Activated CD4-positive, alpha-beta memory T cell treated with anti-CD3 and anti-CD28 coated beads, Interleukin-2, amount 10 ng/mL, durations not matched to agents 7 days and 5 days (primary cell): ENCODE measurements at regions not wholly inside any gene's neighbourhood (a gene's known extent, or its start where the extent isn't known, plus 50 kb on each side); places are given as distances from the start of the nearest gene placed in this dataset.

Experiments used
- CTCF ChIA-PET: fragments of 350-600 bp; sonication (Branson Sonifier 250); formaldehyde crosslinking; loops from one replicate; lab custom pipeline; 2021; ENCODE audit warnings: antibody characterized with exemption, inconsistent platforms; lab: Charles Lee
- POLR2A ChIA-PET: fragments of 350-600 bp; sonication (Branson Sonifier 250); formaldehyde crosslinking; loops from one replicate; lab custom pipeline; 2021; ENCODE audit warnings: antibody characterized with exemption; lab: Charles Lee
- DNase-seq: peaks from one replicate; pipeline ENCODE4 v3.0.0-alpha.2; 2020
- H3K27ac Mint-ChIP-seq: one replicate; pipeline ENCODE4 v1.8.0; 2021; ENCODE audit warnings: mild to moderate bottlenecking, mixed read lengths
- H3K27me3 Mint-ChIP-seq: one replicate; pipeline ENCODE4 v1.8.0; 2021; ENCODE audit warnings: mixed read lengths
- H3K36me3 Mint-ChIP-seq: one replicate; pipeline ENCODE4 v1.8.0; 2021; ENCODE audit warnings: low read depth, mixed read lengths
- H3K4me1 Mint-ChIP-seq: one replicate; pipeline ENCODE4 v1.8.0; 2021; ENCODE audit warnings: mixed read lengths
- H3K4me3 Mint-ChIP-seq: one replicate; pipeline ENCODE4 v1.8.0; 2021; ENCODE audit warnings: mild to moderate bottlenecking, mixed read lengths
- H3K9me3 Mint-ChIP-seq: one replicate; pipeline ENCODE4 v1.8.0; 2021; ENCODE audit warnings: mixed read lengths

GRCh38 chr3:162892921-162893793 lies 1396.5 kb downstream of the OTOL1 start:
- POLR2A ChIA-PET, result no interaction called here
- H3K36me3 Mint-ChIP-seq, result no peaks in the 10 kb centered on the region
- H3K27ac Mint-ChIP-seq, result no peak overlapping the region
- H3K4me1 Mint-ChIP-seq, result no peaks in the 10 kb centered on the region
- no peaks in the 10 kb centered on the region for H3K27me3 Mint-ChIP-seq
- no peaks in the 10 kb centered on the region for H3K9me3 Mint-ChIP-seq
- no peak for DNase-seq
- H3K4me3 Mint-ChIP-seq, result no peak overlapping the region
- CTCF ChIA-PET, result no interaction called here

GRCh38 chr3:162897291-162897690 lies 1400.7 kb downstream of the OTOL1 start:
- DNase-seq, result no peak
- Mint-ChIP-seq H3K4me1 (no peaks in the 10 kb centered on the region), H3K27me3 (no peaks in the 10 kb centered on the region), H3K27ac (no peak overlapping the region), H3K4me3 (no peak overlapping the region), H3K36me3 (no peaks in the 10 kb centered on the region), H3K9me3 (no peaks in the 10 kb centered on the region)
- ChIA-PET CTCF (no interaction called here), POLR2A (no interaction called here)

- DNase-seq, result no peak
- no peak overlapping the region for H3K4me3 Mint-ChIP-seq
- ChIA-PET CTCF (no interaction called here), POLR2A (no interaction called here)
- no peaks in the 10 kb centered on the region for H3K36me3 Mint-ChIP-seq
- H3K4me1 Mint-ChIP-seq, result no peaks in the 10 kb centered on the region
- no peaks in the 10 kb centered on the region for H3K27me3 Mint-ChIP-seq
- no peak overlapping the region for H3K27ac Mint-ChIP-seq
- H3K9me3 Mint-ChIP-seq, result peaks cover 2% of the 10 kb centered on the region
These were observed 1435.9 kb downstream of the OTOL1 start for GRCh38 chr3:162932503-162932902.

- Mint-ChIP-seq H3K27ac (no peak overlapping the region), H3K27me3 (no peaks in the 10 kb centered on the region), H3K9me3 (peaks cover 2% of the 10 kb centered on the region), H3K36me3 (no peaks in the 10 kb centered on the region), H3K4me1 (no peaks in the 10 kb centered on the region), H3K4me3 (no peak overlapping the region)
- DNase-seq, result no peak
- POLR2A ChIA-PET, result no interaction called here
- CTCF ChIA-PET, result no interaction called here
These were observed 1437.0 kb downstream of the OTOL1 start for GRCh38 chr3:162933656-162934055.

- Mint-ChIP-seq H3K36me3 (no peaks in the 10 kb centered on the region), H3K27ac (no peak overlapping the region)
These were observed 1440.1 kb downstream of the OTOL1 start for GRCh38 chr3:162936706-162937105.

GRCh38 chr3:162938083-162938482 lies 1441.5 kb downstream of the OTOL1 start:
- Mint-ChIP-seq H3K27me3 (no peaks in the 10 kb centered on the region), H3K4me3 (no peak overlapping the region), H3K4me1 (no peaks in the 10 kb centered on the region), H3K36me3 (no peaks in the 10 kb centered on the region), H3K27ac (no peak overlapping the region), H3K9me3 (peaks cover 2% of the 10 kb centered on the region)
- ChIA-PET CTCF (no interaction called here), POLR2A (no interaction called here)
- DNase-seq, result no peak

More at GRCh38 chr3:162936706-162937105, 1440.1 kb downstream of the OTOL1 start:
- H3K9me3 Mint-ChIP-seq, result peaks cover 4% of the 10 kb centered on the region
- no peaks in the 10 kb centered on the region for H3K4me1 Mint-ChIP-seq
- DNase-seq, result no peak
- ChIA-PET POLR2A (no interaction called here), CTCF (no interaction called here)
- H3K27me3 Mint-ChIP-seq, result no peaks in the 10 kb centered on the region
- no peak overlapping the region for H3K4me3 Mint-ChIP-seq

- no peak overlapping the region for H3K4me3 Mint-ChIP-seq
- H3K4me1 Mint-ChIP-seq, result no peaks in the 10 kb centered on the region
- no peaks in the 10 kb centered on the region for H3K27me3 Mint-ChIP-seq
- ChIA-PET POLR2A (no interaction called here), CTCF (no interaction called here)
- no peak overlapping the region for H3K27ac Mint-ChIP-seq
- no peak for DNase-seq
- no peaks in the 10 kb centered on the region for H3K36me3 Mint-ChIP-seq
- peaks cover 6% of the 10 kb centered on the region for H3K9me3 Mint-ChIP-seq
These were observed 1449.0 kb downstream of the OTOL1 start for GRCh38 chr3:162945626-162946025.

- Mint-ChIP-seq H3K27me3 (no peaks in the 10 kb centered on the region), H3K4me1 (no peaks in the 10 kb centered on the region), H3K9me3 (peaks cover 8% of the 10 kb centered on the region), H3K4me3 (no peak overlapping the region), H3K27ac (no peak overlapping the region), H3K36me3 (no peaks in the 10 kb centered on the region)
- DNase-seq, result no peak
- CTCF ChIA-PET, result no interaction called here
- POLR2A ChIA-PET, result no interaction called here
These were observed 1460.1 kb downstream of the OTOL1 start for GRCh38 chr3:162956711-162957110.

- Mint-ChIP-seq H3K4me3 (no peak overlapping the region), H3K4me1 (no peaks in the 10 kb centered on the region), H3K9me3 (peaks cover 14% of the 10 kb centered on the region), H3K27ac (no peak overlapping the region), H3K27me3 (no peaks in the 10 kb centered on the region), H3K36me3 (no peaks in the 10 kb centered on the region)
- ChIA-PET CTCF (no interaction called here), POLR2A (no interaction called here)
- no peak for DNase-seq
These were observed 1463.7 kb downstream of the OTOL1 start for GRCh38 chr3:162960269-162960668.

- POLR2A ChIA-PET, result no interaction called here
These were observed 1473.7 kb downstream of the OTOL1 start for GRCh38 chr3:162970292-162970691.

GRCh38 chr3:162971715-162972114 lies 1475.1 kb downstream of the OTOL1 start:
- H3K36me3 Mint-ChIP-seq, result no peaks in the 10 kb centered on the region
- H3K27ac Mint-ChIP-seq, result no peak overlapping the region
- H3K4me3 Mint-ChIP-seq, result no peak overlapping the region
- H3K27me3 Mint-ChIP-seq, result no peaks in the 10 kb centered on the region
- peaks cover 12% of the 10 kb centered on the region for H3K9me3 Mint-ChIP-seq
- POLR2A ChIA-PET, result no interaction called here
- H3K4me1 Mint-ChIP-seq, result no peaks in the 10 kb centered on the region
- CTCF ChIA-PET, result no interaction called here
- DNase-seq, result no peak

More at GRCh38 chr3:162970292-162970691, 1473.7 kb downstream of the OTOL1 start:
- H3K9me3 Mint-ChIP-seq, result peaks cover 20% of the 10 kb centered on the region
- H3K27me3 Mint-ChIP-seq, result no peaks in the 10 kb centered on the region
- no peaks in the 10 kb centered on the region for H3K4me1 Mint-ChIP-seq
- no peak overlapping the region for H3K4me3 Mint-ChIP-seq
- no peak for DNase-seq
- H3K36me3 Mint-ChIP-seq, result no peaks in the 10 kb centered on the region
- no peak overlapping the region for H3K27ac Mint-ChIP-seq
- CTCF ChIA-PET, result no interaction called here

- no peak for DNase-seq
- Mint-ChIP-seq H3K36me3 (no peaks in the 10 kb centered on the region), H3K4me1 (no peaks in the 10 kb centered on the region), H3K27me3 (no peaks in the 10 kb centered on the region), H3K4me3 (no peak overlapping the region), H3K27ac (no peak overlapping the region), H3K9me3 (peaks cover 3% of the 10 kb centered on the region)
- ChIA-PET POLR2A (no interaction called here), CTCF (no interaction called here)
These were observed 1476.9 kb downstream of the OTOL1 start for GRCh38 chr3:162973428-162973917.

- CTCF ChIA-PET, result no interaction called here
- DNase-seq, result no peak
- Mint-ChIP-seq H3K4me3 (no peak overlapping the region), H3K27ac (no peak overlapping the region), H3K9me3 (no peaks in the 10 kb centered on the region), H3K4me1 (no peaks in the 10 kb centered on the region), H3K27me3 (no peaks in the 10 kb centered on the region), H3K36me3 (no peaks in the 10 kb centered on the region)
- POLR2A ChIA-PET, result no interaction called here
These were observed 1481.5 kb downstream of the OTOL1 start for GRCh38 chr3:162978136-162978535.

- H3K27me3 Mint-ChIP-seq, result no peaks in the 10 kb centered on the region
- peaks cover 12% of the 10 kb centered on the region for H3K9me3 Mint-ChIP-seq
- no peak overlapping the region for H3K4me3 Mint-ChIP-seq
- no peaks in the 10 kb centered on the region for H3K4me1 Mint-ChIP-seq
- DNase-seq, result no peak
- no peaks in the 10 kb centered on the region for H3K36me3 Mint-ChIP-seq
- POLR2A ChIA-PET, result no interaction called here
- CTCF ChIA-PET, result interaction anchor here (0.7 kb wide), 1 partner anchor 694 kb away, joined by 3 read pairs; no protein-coding TSS in a partner anchor
- H3K27ac Mint-ChIP-seq, result no peak overlapping the region
These were observed 1488.1 kb downstream of the OTOL1 start for GRCh38 chr3:162984746-162985145.
